Astrocyte of the spinal cord (primary cell): ENCODE measurements at regions not wholly inside any gene's neighbourhood (a gene's known extent, or its start where the extent isn't known, plus 50 kb on each side); places are given as distances from the start of the nearest gene placed in this dataset.

Experiments used
- DNase-seq: peaks from one replicate; pipeline ENCODE4 v3.0.0; 2011; ENCODE audit warnings: low read depth, low spot score
- H3K4me3 ChIP-seq: 2 replicates; pipeline ENCODE4 v1.5.1; 2011; ENCODE audit warnings: low read depth, mild to moderate bottlenecking, low read length, moderate library complexity
- in situ Hi-C: cut with HindIII; loops from 2 replicates; pipeline ENCODE4 v1.10.0; 2017; ENCODE audit warnings: low sequenced_read_pairs
- TF ChIP-seq, protein P1 (sequence below): IDR thresholded peaks from 2 replicates; pipeline ENCODE4 v1.5.1; 2012; ENCODE audit warnings: low read depth, mild to moderate bottlenecking, low read length, inconsistent platforms

GRCh38 chr20:63064745-63065711 lies 58.3 kb upstream of the BHLHE23 start:
- H3K4me3 ChIP-seq = no peak overlapping the region
- in situ Hi-C loops = no loop called here
- no peak for DNase-seq

GRCh38 chr20:63064310-63064709 lies 57.5 kb upstream of the BHLHE23 start:
- DNase-seq = no peak
- TF ChIP-seq, protein P1, sequence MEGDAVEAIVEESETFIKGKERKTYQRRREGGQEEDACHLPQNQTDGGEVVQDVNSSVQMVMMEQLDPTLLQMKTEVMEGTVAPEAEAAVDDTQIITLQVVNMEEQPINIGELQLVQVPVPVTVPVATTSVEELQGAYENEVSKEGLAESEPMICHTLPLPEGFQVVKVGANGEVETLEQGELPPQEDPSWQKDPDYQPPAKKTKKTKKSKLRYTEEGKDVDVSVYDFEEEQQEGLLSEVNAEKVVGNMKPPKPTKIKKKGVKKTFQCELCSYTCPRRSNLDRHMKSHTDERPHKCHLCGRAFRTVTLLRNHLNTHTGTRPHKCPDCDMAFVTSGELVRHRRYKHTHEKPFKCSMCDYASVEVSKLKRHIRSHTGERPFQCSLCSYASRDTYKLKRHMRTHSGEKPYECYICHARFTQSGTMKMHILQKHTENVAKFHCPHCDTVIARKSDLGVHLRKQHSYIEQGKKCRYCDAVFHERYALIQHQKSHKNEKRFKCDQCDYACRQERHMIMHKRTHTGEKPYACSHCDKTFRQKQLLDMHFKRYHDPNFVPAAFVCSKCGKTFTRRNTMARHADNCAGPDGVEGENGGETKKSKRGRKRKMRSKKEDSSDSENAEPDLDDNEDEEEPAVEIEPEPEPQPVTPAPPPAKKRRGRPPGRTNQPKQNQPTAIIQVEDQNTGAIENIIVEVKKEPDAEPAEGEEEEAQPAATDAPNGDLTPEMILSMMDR = no peak
- H3K4me3 ChIP-seq = no peak overlapping the region
- in situ Hi-C loops = no loop called here

More at GRCh38 chr20:63064745-63065711, 58.3 kb upstream of the BHLHE23 start:
- TF ChIP-seq, protein P1 = no peak

- in situ Hi-C loops = no loop called here
- TF ChIP-seq, protein P1 = no peak
- no peak overlapping the region for H3K4me3 ChIP-seq
- DNase-seq = no peak
These were observed 55.7 kb upstream of the BHLHE23 start for GRCh38 chr20:63062188-63063140.

GRCh38 chr20:63061771-63062100 lies 55.0 kb upstream of the BHLHE23 start:
- in situ Hi-C loops = no loop called here
- DNase-seq = no peak
- H3K4me3 ChIP-seq = no peak overlapping the region
- TF ChIP-seq, protein P1 = no peak

- H3K4me3 ChIP-seq = no peak overlapping the region
- no peak for DNase-seq
- in situ Hi-C loops = no loop called here
- TF ChIP-seq, protein P1 = no peak
These were observed 54.4 kb upstream of the BHLHE23 start for GRCh38 chr20:63061051-63061770.
